Stimulated activated CD8-positive, alpha-beta memory T cell treated with anti-CD3 and anti-CD28 coated beads, Interleukin-15, amount 100 ng/mL, for 48 hours (primary cell): ENCODE measurements at regions not wholly inside any gene's neighbourhood (a gene's known extent, or its start where the extent isn't known, plus 50 kb on each side); places are given as distances from the start of the nearest gene placed in this dataset.
"Not testable (repeated sequence)": the region's sequence is repeated elsewhere in the genome, so short reads cannot be mapped to it uniquely, and the experiment has no call there.

Experiments used
- DNase-seq, 2 donors: peaks; one replicate each; pipeline ENCODE4 v3.0.0-alpha.2; 2020; ENCODE audit warnings: low read depth in 2 of 2

GRCh38 chr7:67475293-67475692 is 478.7 kb downstream of the TYW1 start:
- DNase-seq: no peak

GRCh38 chr7:67478066-67478465 is 481.4 kb downstream of the TYW1 start:
- no peak for DNase-seq

- DNase-seq: peak in 1 of 2 donors; percentile 1
Observed at GRCh38 chr7:67484244-67484751, 487.7 kb downstream of the TYW1 start.

GRCh38 chr7:67486401-67486800 is 489.8 kb downstream of the TYW1 start:
- DNase-seq: no peak

- DNase-seq: no peak
Observed at GRCh38 chr7:67487316-67487715, 490.7 kb downstream of the TYW1 start.

GRCh38 chr7:67489881-67490280 is 493.2 kb downstream of the TYW1 start:
- no peak for DNase-seq

GRCh38 chr7:67493366-67493765 is 496.7 kb downstream of the TYW1 start:
- no peak for DNase-seq

- DNase-seq: no peak
Observed at GRCh38 chr7:67496589-67496988, 500.0 kb downstream of the TYW1 start.

- not testable (repeated sequence) for DNase-seq
Observed at GRCh38 chr7:67497914-67498313, 501.3 kb downstream of the TYW1 start.

GRCh38 chr7:67502929-67503328 is 506.3 kb downstream of the TYW1 start:
- no peak for DNase-seq

- no peak for DNase-seq
Observed at GRCh38 chr7:67505449-67505848, 508.8 kb downstream of the TYW1 start.

GRCh38 chr7:67512481-67512880 is 515.8 kb downstream of the TYW1 start:
- no peak for DNase-seq

GRCh38 chr7:67518580-67518979 is 521.9 kb downstream of the TYW1 start:
- DNase-seq: no peak

- no peak for DNase-seq
Observed at GRCh38 chr7:67519171-67519570, 522.5 kb downstream of the TYW1 start.

GRCh38 chr7:67522504-67522903 is 525.9 kb downstream of the TYW1 start:
- DNase-seq: no peak

- DNase-seq: no peak
Observed at GRCh38 chr7:67523713-67524112, 527.1 kb downstream of the TYW1 start.

GRCh38 chr7:67525588-67525987 is 529.0 kb downstream of the TYW1 start:
- no peak for DNase-seq

- DNase-seq: no peak
Observed at GRCh38 chr7:67535241-67535989, 538.8 kb downstream of the TYW1 start.

- DNase-seq: no peak
Observed at GRCh38 chr7:67542916-67543315, 546.3 kb downstream of the TYW1 start.

GRCh38 chr7:67547183-67547907 is 550.7 kb downstream of the TYW1 start:
- no peak for DNase-seq

GRCh38 chr7:67549126-67549525 is 552.5 kb downstream of the TYW1 start:
- no peak for DNase-seq

- no peak for DNase-seq
Observed at GRCh38 chr7:67550801-67551436, 554.3 kb downstream of the TYW1 start.

GRCh38 chr7:67552738-67553137 is 556.1 kb downstream of the TYW1 start:
- DNase-seq: no peak
